CD4-positive, alpha-beta T cell treated with Interleukin-17A for 1 hour (primary cell): ENCODE measurements at regions not wholly inside any gene's neighbourhood (a gene's known extent, or its start where the extent isn't known, plus 50 kb on each side); places are given as distances from the start of the nearest gene placed in this dataset.
"Not testable (repeated sequence)": the region's sequence is repeated elsewhere in the genome, so short reads cannot be mapped to it uniquely, and the experiment has no call there.

Experiments used
- DNase-seq: peaks from one replicate; pipeline ENCODE4 v3.0.0-alpha.2; 2020

GRCh38 chr12:124669271-124669721 lies 101.9 kb upstream of the NCOR2 start:
- not testable (repeated sequence) for DNase-seq

GRCh38 chr12:124668602-124669001 lies 101.2 kb upstream of the NCOR2 start:
- no peak for DNase-seq

- DNase-seq: no peak
Observed at GRCh38 chr12:124667506-124668326, 100.3 kb upstream of the NCOR2 start.

DNA sequence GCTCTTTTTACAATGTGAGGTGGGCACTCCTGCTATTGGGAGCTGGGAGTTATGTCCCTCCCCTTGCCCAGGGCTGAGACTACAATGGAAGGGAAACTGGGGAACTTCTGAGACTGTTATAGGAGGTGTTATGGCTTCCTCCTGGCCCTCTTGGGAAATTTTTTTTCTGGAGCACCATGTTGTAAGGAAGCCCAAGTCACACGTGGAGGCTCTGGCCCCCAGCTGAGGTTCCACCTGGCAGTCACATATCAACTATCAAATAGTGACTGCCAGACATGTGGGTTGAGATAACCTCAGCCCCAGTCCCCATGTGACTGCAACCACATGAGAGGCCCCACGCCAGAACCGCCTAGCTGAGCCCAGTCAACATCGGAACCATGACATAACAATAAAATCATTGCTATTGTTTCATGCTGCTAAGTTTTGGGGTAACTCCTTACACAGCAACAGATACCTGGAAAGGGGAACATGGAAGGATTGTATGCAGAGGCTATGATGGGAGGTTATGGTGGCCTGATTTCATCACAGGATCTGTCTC lies 99.4 kb upstream of the NCOR2 start:
- no peak for DNase-seq

DNA sequence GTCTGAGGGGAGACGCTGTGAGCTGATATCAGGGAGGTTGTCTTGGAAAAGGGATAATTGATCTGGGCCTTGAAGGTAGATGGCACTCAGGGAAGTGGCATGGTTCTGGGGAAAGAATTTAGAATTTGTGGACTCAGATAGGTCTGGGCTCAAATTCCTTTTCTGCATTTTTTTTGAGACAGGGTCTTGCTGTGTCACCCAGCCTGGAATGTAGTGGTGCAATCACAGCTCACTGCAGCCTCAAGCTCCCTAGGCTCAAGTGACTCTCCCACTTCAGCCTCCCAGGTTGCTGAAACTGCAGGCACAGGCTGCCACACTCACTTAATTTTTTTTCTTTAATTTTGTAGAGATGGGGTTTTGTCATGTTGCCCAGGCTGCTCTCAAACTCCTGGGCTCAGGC lies 98.1 kb upstream of the NCOR2 start:
- no peak for DNase-seq

DNA sequence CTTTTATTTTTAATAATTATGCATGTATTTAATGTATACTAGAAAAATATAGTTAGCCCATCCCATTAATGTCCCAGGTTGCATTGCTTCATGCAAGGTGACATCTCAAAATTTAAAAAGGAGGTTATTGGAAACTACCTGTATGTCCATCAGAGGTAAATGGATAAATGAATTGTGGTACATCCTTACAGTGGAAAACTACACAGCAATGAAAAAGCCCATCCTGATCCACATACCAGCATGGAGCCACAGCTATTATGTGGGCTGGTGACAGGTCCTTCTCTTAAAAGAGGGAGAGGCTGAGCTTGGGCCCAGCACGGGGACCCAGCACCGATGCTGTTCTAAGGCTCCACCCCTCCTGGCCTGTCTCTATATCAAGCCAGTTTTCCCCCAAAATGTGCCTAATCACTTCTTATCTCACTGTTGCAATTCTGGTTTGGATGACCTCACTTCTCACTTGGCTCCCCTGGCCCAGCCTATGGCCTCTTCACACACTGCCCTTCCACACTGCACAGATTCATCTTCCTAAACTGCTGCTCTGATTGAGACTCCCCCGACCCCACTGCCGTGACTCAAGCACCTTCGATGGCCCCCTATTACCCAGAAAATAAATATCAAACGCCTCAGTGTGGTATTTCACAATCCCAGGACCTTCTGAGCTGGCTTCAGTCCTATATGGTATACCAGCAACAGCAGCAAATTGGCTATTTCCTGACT lies 97.1 kb upstream of the NCOR2 start:
- DNase-seq: no peak

DNA sequence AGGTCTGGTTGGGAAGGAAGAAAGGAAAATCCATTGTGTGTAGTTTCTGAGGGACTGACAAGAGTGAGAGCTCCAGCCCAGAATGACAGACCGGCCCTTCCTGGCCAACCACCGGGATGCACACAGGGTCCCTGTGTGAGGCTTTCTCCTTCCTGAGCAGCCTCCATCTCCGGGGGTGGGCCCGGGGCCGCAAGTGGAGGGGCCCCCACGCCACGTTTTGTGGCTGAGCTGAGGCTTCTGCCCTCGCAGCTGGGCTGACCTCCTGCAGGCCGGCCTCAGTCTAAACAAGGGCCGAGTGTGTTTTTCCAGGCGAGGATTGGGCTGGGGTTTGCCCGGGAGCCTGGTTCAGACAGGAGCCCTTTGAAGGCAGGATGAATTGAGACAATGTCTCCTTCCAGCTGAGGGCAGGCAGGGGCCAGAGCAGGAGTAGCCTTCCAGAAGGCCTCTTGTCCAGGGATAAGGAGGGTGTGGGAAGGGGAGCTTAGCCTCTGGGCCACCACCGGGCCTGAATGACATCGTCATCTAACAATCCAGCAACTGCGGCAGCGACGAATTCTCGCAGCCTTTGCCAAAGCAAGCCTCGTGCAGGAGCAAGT lies 96.5 kb upstream of the NCOR2 start:
- DNase-seq: no peak

DNA sequence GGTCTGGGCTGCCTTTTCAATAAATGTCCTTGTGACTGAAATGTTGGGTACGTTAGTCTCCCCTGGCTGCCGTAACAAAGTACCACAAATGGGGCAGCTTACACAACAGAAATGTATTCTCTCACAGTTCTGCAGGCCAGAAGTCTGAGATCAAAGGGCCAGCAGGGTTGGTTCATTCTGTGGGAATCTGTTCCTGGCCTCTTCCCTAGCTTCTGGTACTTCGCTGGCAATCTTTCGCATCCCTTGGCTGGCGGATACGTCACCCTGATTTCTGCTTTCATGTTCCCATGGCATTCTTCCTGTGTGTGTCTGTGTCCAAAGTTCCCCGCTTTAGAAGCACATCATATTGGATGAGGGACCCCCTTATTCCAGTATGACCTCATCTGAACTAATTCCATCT lies 95.8 kb upstream of the NCOR2 start:
- DNase-seq: no peak

DNA sequence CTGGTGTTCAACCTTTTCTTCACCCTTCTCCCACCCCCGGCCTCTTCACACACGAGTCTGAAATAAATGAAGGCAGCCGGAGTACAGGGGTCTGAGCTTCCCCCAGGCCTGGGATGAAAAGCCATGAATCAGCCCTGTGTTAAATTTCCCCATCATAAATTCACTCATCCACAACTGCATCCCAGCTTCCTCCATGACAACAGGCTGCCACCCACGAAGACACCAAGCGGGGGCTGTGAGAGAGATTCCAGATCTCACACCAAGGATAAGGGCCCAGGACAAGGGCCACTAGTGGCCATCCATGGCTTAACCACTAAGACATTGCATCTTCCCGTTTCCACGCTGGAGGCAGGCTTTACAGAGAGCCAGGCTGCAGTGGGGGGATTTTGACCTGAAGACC lies 93.9 kb upstream of the NCOR2 start:
- no peak for DNase-seq

DNA sequence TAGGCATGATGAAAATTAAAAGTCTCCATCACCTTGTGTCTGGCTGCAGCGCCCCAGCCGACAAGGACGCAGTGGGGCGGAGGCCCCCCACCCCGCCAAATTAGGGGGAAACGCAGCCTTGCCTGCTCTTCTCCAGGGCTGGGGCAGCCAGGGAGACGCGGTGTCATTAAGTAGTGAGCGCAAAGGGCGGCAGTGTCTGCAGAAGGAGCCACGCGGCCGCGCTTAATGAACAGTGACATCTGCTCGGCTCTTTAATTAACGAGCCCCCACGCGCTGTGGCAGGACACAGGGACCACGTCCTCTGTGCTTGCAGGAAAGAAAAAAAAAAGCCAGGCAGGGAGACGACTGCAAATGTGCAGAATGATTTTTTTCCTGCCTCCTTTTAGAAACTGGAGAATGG lies 93.4 kb upstream of the NCOR2 start:
- DNase-seq: no peak

GRCh38 chr12:124658806-124659402 lies 91.5 kb upstream of the NCOR2 start:
- DNase-seq: no peak

- no peak for DNase-seq
Observed at GRCh38 chr12:124658302-124658701, 90.9 kb upstream of the NCOR2 start.

- DNase-seq: no peak
Observed at GRCh38 chr12:124656947-124657434, 89.6 kb upstream of the NCOR2 start.

DNA sequence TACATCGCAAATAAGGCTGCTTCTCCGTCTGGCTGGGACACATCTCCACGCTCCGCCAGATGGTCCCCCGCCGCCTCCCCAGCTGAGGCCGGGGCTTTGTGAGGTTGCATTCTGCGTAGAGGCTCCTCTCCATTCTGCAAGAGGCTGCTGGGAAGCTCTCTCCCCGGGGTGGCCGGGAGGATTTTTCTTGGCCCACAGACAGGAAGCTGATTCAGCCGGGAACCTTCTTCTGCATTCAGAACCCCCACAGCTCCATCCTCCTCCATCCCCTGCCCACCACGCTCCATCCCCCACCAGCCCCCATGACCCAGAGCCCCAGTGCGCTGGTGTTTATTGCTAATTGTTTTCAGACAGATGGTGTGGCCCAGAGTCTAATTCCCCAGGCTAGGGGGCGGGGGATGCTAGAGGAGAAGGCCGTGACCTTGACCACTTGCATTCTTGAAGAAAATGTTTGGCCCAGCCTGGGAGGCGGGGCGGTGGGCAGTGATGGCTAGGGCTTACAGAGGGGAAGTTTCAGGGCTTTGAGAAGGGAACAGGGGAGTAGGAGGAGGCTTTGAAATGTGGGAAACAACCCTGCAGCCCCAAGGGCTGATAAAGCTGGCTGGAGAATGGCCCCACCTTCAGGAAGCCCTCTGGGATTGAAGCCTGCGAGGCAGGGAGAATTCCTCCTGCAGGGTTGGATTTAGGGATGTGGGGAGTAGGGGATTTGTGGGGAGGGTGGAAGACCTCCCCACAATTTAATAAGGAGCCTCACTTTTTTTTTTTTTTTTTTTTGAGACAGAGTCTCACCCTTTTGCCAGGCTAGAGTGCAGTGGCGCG lies 88.5 kb upstream of the NCOR2 start:
- DNase-seq: no peak

- DNase-seq: no peak
Observed at GRCh38 chr12:124655048-124655697, 87.8 kb upstream of the NCOR2 start.

GRCh38 chr12:124654666-124655047 lies 87.2 kb upstream of the NCOR2 start:
- no peak for DNase-seq

DNA sequence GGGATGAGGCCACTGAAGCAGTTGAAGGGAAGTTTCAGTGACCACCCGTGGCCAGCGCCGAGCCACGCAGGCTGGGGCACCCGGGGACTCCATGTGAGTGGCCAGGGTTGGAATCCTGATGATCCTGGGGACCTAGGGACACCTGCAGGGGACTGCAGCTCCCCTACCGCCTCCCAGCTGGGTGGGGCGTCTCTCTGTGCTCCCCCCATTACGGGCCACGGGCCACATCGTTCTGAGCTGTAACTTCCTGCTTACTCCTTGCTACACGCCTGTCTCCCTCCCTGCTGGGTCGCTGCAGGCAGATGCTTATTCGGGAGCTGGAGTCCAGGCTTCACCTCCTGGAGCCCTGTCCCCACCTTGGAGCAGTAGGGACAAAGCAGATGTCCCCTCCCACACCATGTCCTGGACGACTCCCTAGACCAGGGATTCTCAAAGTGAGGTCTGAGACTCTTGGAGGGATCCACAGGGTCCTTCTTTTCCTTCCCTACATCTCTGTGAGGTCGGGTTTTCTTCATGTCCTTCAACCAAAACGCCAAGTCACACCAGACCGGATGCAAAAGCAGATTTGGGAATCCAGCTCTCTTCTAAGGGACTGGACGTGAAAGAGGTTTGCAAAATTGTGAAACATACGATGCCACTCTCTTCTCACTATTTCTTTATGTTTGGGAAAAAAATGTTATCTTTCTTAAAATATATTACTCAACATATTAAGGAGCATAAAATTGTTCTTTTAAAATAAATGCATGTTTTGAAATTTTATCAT lies 85.9 kb upstream of the NCOR2 start:
- no peak for DNase-seq

DNA sequence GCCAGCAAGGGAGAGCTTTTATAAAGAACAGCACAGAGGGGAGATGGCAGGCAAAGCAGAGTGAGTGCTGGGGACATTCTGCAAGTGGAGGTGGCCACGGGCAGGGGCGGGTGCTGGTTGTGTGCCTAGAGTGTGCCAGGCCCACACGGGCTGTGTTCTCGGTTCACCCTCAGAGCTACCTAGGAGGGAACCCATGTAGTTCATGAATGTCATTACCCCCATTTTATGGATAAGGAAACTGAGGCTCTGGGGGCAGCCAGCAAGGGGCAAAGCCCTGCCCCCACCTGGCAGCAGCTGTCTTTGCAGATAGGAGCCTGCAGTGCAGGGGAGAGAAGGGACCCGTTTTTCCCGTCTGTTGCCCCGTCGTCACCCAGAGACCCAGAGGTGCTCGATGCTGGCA lies 85.2 kb upstream of the NCOR2 start:
- DNase-seq: no peak

GRCh38 chr12:124651516-124652273 lies 84.3 kb upstream of the NCOR2 start:
- no peak for DNase-seq

- DNase-seq: no peak
Observed at GRCh38 chr12:124650912-124651311, 83.5 kb upstream of the NCOR2 start.
